GM21529 (cell line): ENCODE measurements at regions not wholly inside any gene's neighbourhood (a gene's known extent, or its start where the extent isn't known, plus 50 kb on each side); places are given as distances from the start of the nearest gene placed in this dataset.
"Not testable (repeated sequence)": the region's sequence is repeated elsewhere in the genome, so short reads cannot be mapped to it uniquely, and the experiment has no call there.

Experiments
- ATAC-seq: cut with Tn5 transposase; IDR thresholded peaks from one replicate; pipeline ENCODE4 v1.9.1; 2021; ENCODE audit not compliant: unreplicated experiment

GRCh38 chr2:198544461-198544860 lies 740.1 kb downstream of the PLCL1 start:
- no peak for ATAC-seq

GRCh38 chr2:198534756-198535155 lies 730.4 kb downstream of the PLCL1 start:
- no peak for ATAC-seq

GRCh38 chr2:198525211-198525969 lies 721.0 kb downstream of the PLCL1 start:
- ATAC-seq: no peak

GRCh38 chr2:198523710-198524109 lies 719.3 kb downstream of the PLCL1 start:
- ATAC-seq: no peak

- peak; percentile 55 for ATAC-seq
Measured at GRCh38 chr2:198518935-198519334, 714.5 kb downstream of the PLCL1 start.

- ATAC-seq: no peak
Measured at GRCh38 chr2:198517976-198518375, 713.6 kb downstream of the PLCL1 start.

GRCh38 chr2:198508610-198509009 lies 704.2 kb downstream of the PLCL1 start:
- not testable (repeated sequence) for ATAC-seq

GRCh38 chr2:198499539-198499938 lies 695.1 kb downstream of the PLCL1 start:
- ATAC-seq: no peak

- ATAC-seq: no peak
Measured at GRCh38 chr2:198498516-198498915, 694.1 kb downstream of the PLCL1 start.

GRCh38 chr2:198498048-198498447 lies 693.7 kb downstream of the PLCL1 start:
- ATAC-seq: no peak

- ATAC-seq: no peak
Measured at GRCh38 chr2:198494931-198495330, 690.5 kb downstream of the PLCL1 start.

GRCh38 chr2:198490748-198491147 lies 686.4 kb downstream of the PLCL1 start:
- ATAC-seq: no peak

GRCh38 chr2:198488964-198489363 lies 684.6 kb downstream of the PLCL1 start:
- ATAC-seq: no peak

GRCh38 chr2:198483051-198483450 lies 678.7 kb downstream of the PLCL1 start:
- no peak for ATAC-seq

- no peak for ATAC-seq
Measured at GRCh38 chr2:198479065-198479464, 674.7 kb downstream of the PLCL1 start.

- no peak for ATAC-seq
Measured at GRCh38 chr2:198478361-198478760, 674.0 kb downstream of the PLCL1 start.

GRCh38 chr2:198476007-198476406 lies 671.6 kb downstream of the PLCL1 start:
- ATAC-seq: no peak

- ATAC-seq: no peak
Measured at GRCh38 chr2:198471291-198471690, 666.9 kb downstream of the PLCL1 start.

- no peak for ATAC-seq
Measured at GRCh38 chr2:198468136-198468535, 663.7 kb downstream of the PLCL1 start.

GRCh38 chr2:198465970-198466369 lies 661.6 kb downstream of the PLCL1 start:
- no peak for ATAC-seq

- ATAC-seq: no peak
Measured at GRCh38 chr2:198456418-198456817, 652.0 kb downstream of the PLCL1 start.

GRCh38 chr2:198453866-198454265 lies 649.5 kb downstream of the PLCL1 start:
- no peak for ATAC-seq

GRCh38 chr2:198452327-198452726 lies 647.9 kb downstream of the PLCL1 start:
- ATAC-seq: no peak
